ENCODE measurements at regions not wholly inside any gene's neighbourhood (a gene's known extent, or its start where the extent isn't known, plus 50 kb on each side); places are given as distances from the start of the nearest gene placed in this dataset.

GRCh38 chr3:84224262-84224661, 734.5 kb upstream of the CADM2 start:
- Histone ChIP-seq H3K36me3 (ENCODE audit: control insufficient read depth in 2 of 2, insufficient read depth in 1 of 2, low read length in 2 of 2) (no peaks in the 10 kb centered on the region), H3K9me3 (ENCODE audit: control insufficient read depth, insufficient read depth, low read depth, low read length) (no peaks in the 10 kb centered on the region), H3K4me1 (ENCODE audit: control insufficient read depth, insufficient read depth, low read length) (no peaks in the 10 kb centered on the region), H3K27ac (ENCODE audit: extremely low read depth, low read depth, low read length) (no peak overlapping the region), H3K4me3 (ENCODE audit: low read depth, low read length) (no peak overlapping the region)
- ChIA-PET POLR2A (no interaction called here), CTCF (no interaction called here)
- TF ChIP-seq, protein P1, sequence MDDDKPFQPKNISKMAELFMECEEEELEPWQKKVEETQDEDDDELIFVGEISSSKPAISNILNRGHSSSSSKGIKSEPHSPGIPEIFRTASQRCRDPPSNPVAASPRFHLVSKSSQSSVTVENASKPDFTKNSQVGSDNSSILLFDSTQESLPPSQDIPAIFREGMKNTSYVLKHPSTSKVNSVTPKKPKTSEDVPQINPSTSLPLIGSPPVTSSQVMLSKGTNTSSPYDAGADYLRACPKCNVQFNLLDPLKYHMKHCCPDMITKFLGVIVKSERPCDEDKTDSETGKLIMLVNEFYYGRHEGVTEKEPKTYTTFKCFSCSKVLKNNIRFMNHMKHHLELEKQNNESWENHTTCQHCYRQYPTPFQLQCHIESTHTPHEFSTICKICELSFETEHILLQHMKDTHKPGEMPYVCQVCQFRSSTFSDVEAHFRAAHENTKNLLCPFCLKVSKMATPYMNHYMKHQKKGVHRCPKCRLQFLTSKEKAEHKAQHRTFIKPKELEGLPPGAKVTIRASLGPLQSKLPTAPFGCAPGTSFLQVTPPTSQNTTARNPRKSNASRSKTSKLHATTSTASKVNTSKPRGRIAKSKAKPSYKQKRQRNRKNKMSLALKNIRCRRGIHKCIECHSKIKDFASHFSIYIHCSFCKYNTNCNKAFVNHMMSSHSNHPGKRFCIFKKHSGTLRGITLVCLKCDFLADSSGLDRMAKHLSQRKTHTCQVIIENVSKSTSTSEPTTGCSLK (tag by site-specific recombination; IDR thresholded peaks at IDR 0.05), result no peak
- TF ChIP-seq ZFHX2 (tag by site-specific recombination; conservative IDR thresholded peaks at IDR 0.05), result no peak
- TF ChIP-seq, protein P2, sequence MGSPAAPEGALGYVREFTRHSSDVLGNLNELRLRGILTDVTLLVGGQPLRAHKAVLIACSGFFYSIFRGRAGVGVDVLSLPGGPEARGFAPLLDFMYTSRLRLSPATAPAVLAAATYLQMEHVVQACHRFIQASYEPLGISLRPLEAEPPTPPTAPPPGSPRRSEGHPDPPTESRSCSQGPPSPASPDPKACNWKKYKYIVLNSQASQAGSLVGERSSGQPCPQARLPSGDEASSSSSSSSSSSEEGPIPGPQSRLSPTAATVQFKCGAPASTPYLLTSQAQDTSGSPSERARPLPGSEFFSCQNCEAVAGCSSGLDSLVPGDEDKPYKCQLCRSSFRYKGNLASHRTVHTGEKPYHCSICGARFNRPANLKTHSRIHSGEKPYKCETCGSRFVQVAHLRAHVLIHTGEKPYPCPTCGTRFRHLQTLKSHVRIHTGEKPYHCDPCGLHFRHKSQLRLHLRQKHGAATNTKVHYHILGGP (tag by site-specific recombination; IDR thresholded peaks at IDR 0.05), result no peak
- TF ChIP-seq MYNN (tag by site-specific recombination; IDR thresholded peaks at IDR 0.05; ENCODE audit: borderline replicate concordance), result no peak
- TF ChIP-seq ZNF791 (tag by site-specific recombination; IDR thresholded peaks at IDR 0.05), result no peak
- TF ChIP-seq ZNF843 (tag by site-specific recombination; IDR thresholded peaks at IDR 0.05), result no peak
- TF ChIP-seq ZNF785 (tag by site-specific recombination; IDR thresholded peaks at IDR 0.05), result no peak
- TF ChIP-seq, protein P3, sequence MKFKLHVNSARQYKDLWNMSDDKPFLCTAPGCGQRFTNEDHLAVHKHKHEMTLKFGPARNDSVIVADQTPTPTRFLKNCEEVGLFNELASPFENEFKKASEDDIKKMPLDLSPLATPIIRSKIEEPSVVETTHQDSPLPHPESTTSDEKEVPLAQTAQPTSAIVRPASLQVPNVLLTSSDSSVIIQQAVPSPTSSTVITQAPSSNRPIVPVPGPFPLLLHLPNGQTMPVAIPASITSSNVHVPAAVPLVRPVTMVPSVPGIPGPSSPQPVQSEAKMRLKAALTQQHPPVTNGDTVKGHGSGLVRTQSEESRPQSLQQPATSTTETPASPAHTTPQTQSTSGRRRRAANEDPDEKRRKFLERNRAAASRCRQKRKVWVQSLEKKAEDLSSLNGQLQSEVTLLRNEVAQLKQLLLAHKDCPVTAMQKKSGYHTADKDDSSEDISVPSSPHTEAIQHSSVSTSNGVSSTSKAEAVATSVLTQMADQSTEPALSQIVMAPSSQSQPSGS (tag by site-specific recombination; IDR thresholded peaks at IDR 0.05; ENCODE audit: low read depth), result no peak
- no peak for TF ChIP-seq ZNF792 (tag by site-specific recombination; IDR thresholded peaks at IDR 0.05)
- no peak for TF ChIP-seq ZNF645 (tag by site-specific recombination; IDR thresholded peaks at IDR 0.05)
- TF ChIP-seq ZNF19 (tag by site-specific recombination; IDR thresholded peaks at IDR 0.05; ENCODE audit: low read depth), result no peak
- TF ChIP-seq, protein P4, sequence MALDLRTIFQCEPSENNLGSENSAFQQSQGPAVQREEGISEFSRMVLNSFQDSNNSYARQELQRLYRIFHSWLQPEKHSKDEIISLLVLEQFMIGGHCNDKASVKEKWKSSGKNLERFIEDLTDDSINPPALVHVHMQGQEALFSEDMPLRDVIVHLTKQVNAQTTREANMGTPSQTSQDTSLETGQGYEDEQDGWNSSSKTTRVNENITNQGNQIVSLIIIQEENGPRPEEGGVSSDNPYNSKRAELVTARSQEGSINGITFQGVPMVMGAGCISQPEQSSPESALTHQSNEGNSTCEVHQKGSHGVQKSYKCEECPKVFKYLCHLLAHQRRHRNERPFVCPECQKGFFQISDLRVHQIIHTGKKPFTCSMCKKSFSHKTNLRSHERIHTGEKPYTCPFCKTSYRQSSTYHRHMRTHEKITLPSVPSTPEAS (tag by site-specific recombination; IDR thresholded peaks at IDR 0.05), result no peak
- no peak for TF ChIP-seq RBAK (tag by site-specific recombination; IDR thresholded peaks at IDR 0.05)

DNA sequence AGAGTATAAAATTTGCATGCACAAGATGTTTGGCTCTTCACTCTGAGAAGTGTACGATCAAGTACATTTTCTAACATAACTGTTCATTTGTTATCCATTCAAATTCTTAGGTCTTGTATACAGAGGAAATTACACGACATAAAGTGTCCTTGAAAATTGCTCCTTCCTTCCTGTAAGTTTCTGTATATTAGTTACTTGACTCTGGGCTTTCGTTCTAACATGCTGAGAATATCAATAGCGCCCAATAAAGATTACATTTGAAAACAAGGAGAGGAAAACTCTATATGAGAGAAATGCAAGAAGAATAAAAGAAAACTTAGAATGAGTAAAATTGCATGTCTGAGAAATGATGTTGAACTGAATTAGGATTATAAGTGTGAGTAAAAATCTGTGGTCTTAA, 722.5 kb upstream of the CADM2 start:
- ChIA-PET CTCF (no interaction called here), POLR2A (no interaction called here)
- Histone ChIP-seq H3K27ac (ENCODE audit: extremely low read depth, low read depth, low read length) (no peak overlapping the region), H3K4me3 (ENCODE audit: low read depth, low read length) (no peak overlapping the region), H3K9me3 (ENCODE audit: control insufficient read depth, insufficient read depth, low read depth, low read length) (no peaks in the 10 kb centered on the region), H3K4me1 (ENCODE audit: control insufficient read depth, insufficient read depth, low read length) (no peaks in the 10 kb centered on the region), H3K36me3 (ENCODE audit: control insufficient read depth in 2 of 2, insufficient read depth in 1 of 2, low read length in 2 of 2) (no peaks in the 10 kb centered on the region)
- TF ChIP-seq ZNF350 (tag by site-specific recombination; IDR thresholded peaks at IDR 0.05) (no peak), HOXA7 (CRISPR knock-in tag; IDR thresholded peaks at IDR 0.05; ENCODE audit: borderline replicate concordance) (no peak), REPIN1 (tag by site-specific recombination; IDR thresholded peaks at IDR 0.05; ENCODE audit: low read depth) (no peak), ZNF843 (tag by site-specific recombination; IDR thresholded peaks at IDR 0.05) (no peak), ZFP41 (tag by site-specific recombination; IDR thresholded peaks at IDR 0.05; ENCODE audit: borderline replicate concordance) (no peak), ZNF366 (tag by site-specific recombination; conservative IDR thresholded peaks at IDR 0.05) (no peak), YY2 (tag by site-specific recombination; IDR thresholded peaks at IDR 0.05) (no peak), ZNF133 (tag by site-specific recombination; IDR thresholded peaks at IDR 0.05) (no peak)
- TF ChIP-seq, protein P5, sequence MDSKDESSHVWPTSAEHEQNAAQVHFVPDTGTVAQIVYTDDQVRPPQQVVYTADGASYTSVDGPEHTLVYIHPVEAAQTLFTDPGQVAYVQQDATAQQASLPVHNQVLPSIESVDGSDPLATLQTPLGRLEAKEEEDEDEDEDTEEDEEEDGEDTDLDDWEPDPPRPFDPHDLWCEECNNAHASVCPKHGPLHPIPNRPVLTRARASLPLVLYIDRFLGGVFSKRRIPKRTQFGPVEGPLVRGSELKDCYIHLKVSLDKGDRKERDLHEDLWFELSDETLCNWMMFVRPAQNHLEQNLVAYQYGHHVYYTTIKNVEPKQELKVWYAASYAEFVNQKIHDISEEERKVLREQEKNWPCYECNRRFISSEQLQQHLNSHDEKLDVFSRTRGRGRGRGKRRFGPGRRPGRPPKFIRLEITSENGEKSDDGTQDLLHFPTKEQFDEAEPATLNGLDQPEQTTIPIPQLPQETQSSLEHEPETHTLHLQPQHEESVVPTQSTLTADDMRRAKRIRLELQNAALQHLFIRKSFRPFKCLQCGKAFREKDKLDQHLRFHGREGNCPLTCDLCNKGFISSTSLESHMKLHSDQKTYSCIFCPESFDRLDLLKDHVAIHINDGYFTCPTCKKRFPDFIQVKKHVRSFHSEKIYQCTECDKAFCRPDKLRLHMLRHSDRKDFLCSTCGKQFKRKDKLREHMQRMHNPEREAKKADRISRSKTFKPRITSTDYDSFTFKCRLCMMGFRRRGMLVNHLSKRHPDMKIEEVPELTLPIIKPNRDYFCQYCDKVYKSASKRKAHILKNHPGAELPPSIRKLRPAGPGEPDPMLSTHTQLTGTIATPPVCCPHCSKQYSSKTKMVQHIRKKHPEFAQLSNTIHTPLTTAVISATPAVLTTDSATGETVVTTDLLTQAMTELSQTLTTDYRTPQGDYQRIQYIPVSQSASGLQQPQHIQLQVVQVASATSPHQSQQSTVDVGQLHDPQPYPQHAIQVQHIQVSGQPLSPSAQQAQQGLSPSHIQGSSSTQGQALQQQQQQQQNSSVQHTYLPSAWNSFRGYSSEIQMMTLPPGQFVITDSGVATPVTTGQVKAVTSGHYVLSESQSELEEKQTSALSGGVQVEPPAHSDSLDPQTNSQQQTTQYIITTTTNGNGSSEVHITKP (tag by site-specific recombination; IDR thresholded peaks at IDR 0.05), result no peak

All from HEK293 (cell line).